ENCODE measurements at regions not wholly inside any gene's neighbourhood (a gene's known extent, or its start where the extent isn't known, plus 50 kb on each side); places are given as distances from the start of the nearest gene placed in this dataset.
A peak's percentile ranks its signal among the peaks of the same experiment; 100 is the strongest.
"Not testable (repeated sequence)": the region's sequence is repeated elsewhere in the genome, so short reads cannot be mapped to it uniquely, and the experiment has no call there.

DNA sequence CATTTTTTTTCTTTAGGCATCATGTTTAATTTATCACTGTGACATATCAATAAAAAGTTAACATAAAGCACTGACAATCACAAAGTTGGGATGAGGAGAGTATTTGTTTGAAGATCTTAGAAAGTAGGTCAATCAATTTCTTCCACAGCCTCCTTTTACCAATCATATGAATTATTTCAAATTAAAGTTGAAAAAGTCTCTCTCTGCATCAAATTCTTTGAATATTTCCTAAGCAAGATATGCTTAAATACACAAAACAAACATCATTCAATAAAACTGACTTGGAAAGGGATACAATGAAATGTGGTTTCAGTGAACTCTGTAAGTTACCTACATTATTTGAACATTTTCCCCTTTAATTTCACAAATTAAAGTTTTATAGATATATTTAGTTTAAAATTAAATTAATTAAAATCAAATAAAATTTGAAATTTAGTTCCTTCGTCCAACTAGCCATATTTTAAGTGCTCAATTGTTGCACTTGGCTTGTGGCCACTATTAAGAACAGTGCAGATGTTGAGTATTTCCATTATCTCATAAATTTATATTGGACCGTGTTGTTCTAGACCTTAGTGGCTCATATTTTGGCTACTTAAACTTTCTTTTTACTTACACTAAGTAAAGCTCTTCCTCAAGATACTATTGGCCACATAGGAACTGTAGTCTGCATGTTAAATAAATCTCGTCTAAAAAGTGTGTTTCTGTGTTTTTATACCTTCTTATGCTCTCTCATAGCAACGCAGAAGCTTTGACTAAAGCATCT is 949.7 kb upstream of the NUDT12 start:
- in situ Hi-C loops (cut with HindIII; ENCODE audit: low sequenced_read_pairs): no loop called here

DNA sequence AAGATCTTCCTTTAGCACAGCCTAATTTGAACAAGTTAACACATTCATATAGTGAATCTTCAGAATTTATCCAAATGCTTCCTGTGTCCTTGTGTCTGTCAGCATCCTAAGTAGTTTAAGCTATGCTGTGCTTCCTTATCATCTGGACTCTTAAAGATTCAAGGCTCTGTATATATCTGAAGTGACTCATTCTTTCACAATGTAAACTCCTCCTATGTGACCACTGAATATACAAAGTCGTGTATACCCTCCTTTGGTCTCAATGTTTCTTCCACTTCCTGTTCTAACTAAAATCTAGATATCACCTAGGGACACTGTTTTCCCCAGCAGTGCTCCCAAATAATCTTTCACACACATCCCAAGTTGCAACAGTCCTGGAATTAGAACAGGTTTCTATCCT is 935.7 kb upstream of the NUDT12 start:
- peak; percentile 33 for DNase-seq (ENCODE audit: low read depth, low spot score)
- no peak for TF ChIP-seq CTCF (IDR thresholded peaks at IDR 0.05; ENCODE audit: low read depth, low read length)
- in situ Hi-C loops (cut with HindIII; ENCODE audit: low sequenced_read_pairs): no loop called here
- H3K4me3 ChIP-seq (ENCODE audit: low read depth, low read length): no peak overlapping the region

More for the DNA sequence above, 949.7 kb upstream of the NUDT12 start:
- no peak overlapping the region for H3K4me3 ChIP-seq (ENCODE audit: low read depth, low read length)
- peak; percentile 36 for DNase-seq (ENCODE audit: low read depth, low spot score)
- TF ChIP-seq CTCF (IDR thresholded peaks at IDR 0.05; ENCODE audit: low read depth, low read length): no peak

DNA sequence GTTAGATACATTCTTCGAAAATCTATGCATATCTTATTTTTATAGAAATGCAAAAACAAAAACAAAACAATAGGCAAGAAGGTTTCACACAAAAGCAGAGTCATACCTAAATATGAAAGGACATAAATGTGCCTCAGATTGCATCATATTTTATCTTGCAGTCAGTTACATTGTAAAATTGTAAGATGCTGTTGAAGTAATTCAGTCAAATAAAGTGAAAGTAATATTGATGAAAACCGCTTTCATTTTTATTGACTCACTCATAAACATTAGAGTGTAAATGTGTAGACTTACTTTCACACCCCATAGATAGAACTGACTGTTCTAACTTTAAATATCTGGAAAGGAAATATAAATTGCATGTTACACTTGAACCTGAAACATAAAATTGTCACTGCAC is 931.5 kb upstream of the NUDT12 start:
- DNase-seq (ENCODE audit: low read depth, low spot score): no peak
- no peak overlapping the region for H3K4me3 ChIP-seq (ENCODE audit: low read depth, low read length)
- in situ Hi-C loops (cut with HindIII; ENCODE audit: low sequenced_read_pairs): no loop called here
- TF ChIP-seq CTCF (IDR thresholded peaks at IDR 0.05; ENCODE audit: low read depth, low read length): no peak

DNA sequence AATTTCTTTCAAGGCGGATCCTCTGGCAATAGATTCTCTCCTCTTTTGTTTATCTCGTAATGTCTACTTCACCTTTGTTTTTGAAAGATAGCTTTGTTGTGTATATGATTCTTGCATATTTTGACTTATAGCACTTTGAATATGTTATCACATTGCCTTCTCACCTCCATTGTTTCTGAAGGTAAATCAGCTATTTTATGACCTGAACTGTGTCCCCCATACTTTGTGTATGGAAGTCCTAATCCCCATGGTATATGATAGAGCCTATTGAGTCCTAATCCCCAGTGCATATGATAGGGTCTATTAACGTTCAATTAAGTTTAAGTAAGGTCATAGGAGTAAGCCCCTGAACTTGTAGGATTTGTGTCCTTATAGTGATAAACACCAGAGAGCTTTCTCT is 910.2 kb upstream of the NUDT12 start:
- H3K4me3 ChIP-seq (ENCODE audit: low read depth, low read length): no peak overlapping the region
- no peak for TF ChIP-seq CTCF (IDR thresholded peaks at IDR 0.05; ENCODE audit: low read depth, low read length)
- in situ Hi-C loops (cut with HindIII; ENCODE audit: low sequenced_read_pairs): no loop called here
- DNase-seq (ENCODE audit: low read depth, low spot score): no peak

DNA sequence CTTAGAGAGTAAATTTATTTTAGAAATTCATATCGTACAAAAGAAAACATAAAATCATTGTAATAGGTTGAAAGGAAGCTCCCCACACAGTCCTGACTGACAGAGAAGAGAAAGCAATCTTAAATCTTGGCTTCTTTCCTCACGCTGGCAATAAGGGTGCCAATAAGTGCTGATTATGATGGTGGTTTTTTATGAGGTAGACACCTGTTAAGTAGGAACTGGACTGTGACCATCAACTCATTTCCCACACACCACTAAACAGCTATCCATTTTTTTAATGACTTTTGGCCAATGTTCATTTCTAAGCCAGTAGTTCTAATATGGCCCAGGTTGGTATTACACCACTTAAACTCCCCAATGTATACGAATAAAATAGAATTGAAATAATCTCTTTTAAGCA is 893.5 kb upstream of the NUDT12 start:
- no peak for TF ChIP-seq CTCF (IDR thresholded peaks at IDR 0.05; ENCODE audit: low read depth, low read length)
- in situ Hi-C loops (cut with HindIII; ENCODE audit: low sequenced_read_pairs): no loop called here
- H3K4me3 ChIP-seq (ENCODE audit: low read depth, low read length): no peak overlapping the region
- no peak for DNase-seq (ENCODE audit: low read depth, low spot score)

DNA sequence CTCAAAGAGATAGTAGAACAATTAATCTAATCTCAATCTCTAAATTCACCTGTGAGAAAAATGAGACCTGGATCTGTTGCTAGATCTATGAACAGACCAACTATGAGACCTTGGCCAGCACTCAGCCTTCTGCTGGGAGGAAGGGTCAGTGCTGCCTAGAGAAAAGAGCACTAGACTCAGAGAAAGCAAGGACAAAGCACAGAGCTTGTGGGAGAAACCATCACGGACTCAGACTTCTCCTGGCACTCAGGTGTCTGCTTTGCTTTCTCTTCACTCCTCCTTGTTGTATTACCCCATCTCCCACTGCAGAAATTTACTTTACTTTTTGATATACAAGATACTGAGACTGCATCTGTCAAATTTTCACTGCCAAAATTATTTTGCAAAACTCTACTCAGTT is 890.0 kb upstream of the NUDT12 start:
- H3K4me3 ChIP-seq (ENCODE audit: low read depth, low read length): no peak overlapping the region
- TF ChIP-seq CTCF (IDR thresholded peaks at IDR 0.05; ENCODE audit: low read depth, low read length): no peak
- no peak for DNase-seq (ENCODE audit: low read depth, low spot score)
- in situ Hi-C loops (cut with HindIII; ENCODE audit: low sequenced_read_pairs): no loop called here

DNA sequence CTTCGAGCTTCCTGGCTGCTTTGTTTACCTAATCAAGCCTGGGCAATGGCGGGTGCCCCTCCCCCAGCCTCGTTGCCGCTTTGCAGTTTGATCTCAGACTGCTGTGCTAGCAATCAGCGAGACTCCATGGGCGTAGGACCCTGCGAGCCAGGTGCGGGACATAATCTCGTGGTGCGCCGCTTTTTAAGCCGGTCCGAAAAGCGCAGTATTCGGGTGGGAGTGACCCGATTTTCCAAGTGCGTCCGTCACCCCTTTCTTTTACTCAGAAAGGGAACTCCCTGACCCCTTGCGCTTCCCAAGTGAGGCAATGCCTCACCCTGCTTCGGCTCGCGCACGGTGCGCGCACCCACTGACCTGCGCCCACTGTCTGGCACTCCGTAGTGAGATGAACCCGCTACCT is 889.3 kb upstream of the NUDT12 start:
- in situ Hi-C loops (cut with HindIII; ENCODE audit: low sequenced_read_pairs); H3K4me3 ChIP-seq (ENCODE audit: low read depth, low read length); DNase-seq (ENCODE audit: low read depth, low spot score): not testable (repeated sequence)
